ENCODE measurements at regions not wholly inside any gene's neighbourhood (a gene's known extent, or its start where the extent isn't known, plus 50 kb on each side); places are given as distances from the start of the nearest gene placed in this dataset.
A peak's percentile ranks its signal among the peaks of the same experiment; 100 is the strongest.
"Not testable (repeated sequence)": the region's sequence is repeated elsewhere in the genome, so short reads cannot be mapped to it uniquely, and the experiment has no call there.

DNA sequence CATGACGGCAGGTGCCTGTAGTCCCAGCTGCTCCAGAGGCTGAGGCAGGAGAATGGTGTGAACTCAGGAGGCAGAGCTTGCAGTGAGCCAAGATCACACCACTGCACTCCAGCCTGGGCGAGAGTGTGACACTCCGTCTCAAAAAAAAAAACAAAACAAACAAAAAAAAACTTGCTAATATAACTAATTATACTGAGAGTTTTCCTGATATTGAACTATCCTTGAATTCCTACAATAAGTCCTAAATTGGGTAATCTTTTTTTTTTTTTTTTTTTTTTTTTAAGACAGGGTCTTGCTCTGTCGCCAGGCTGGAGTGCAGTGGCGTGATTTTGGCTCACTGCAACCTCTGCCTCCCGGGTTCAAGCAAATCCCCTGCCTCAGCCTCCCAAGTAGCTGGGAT, 122.7 kb upstream of the ATF7IP start:
- not testable (repeated sequence) for H3K27me3 ChIP-seq (ENCODE audit: insufficient read depth); ATAC-seq; H3K79me2 ChIP-seq (replicated peaks; ENCODE audit: insufficient read depth); H3K4me3 ChIP-seq; H3K36me3 ChIP-seq (ENCODE audit: insufficient read depth); H3K9me2 ChIP-seq (ENCODE audit: insufficient read depth); H3K27ac ChIP-seq (ENCODE audit: low read depth); H3K4me3 Mint-ChIP-seq; H3K4me2 ChIP-seq; H2AFZ ChIP-seq; H3F3A ChIP-seq (replicated peaks; ENCODE audit: low read depth); H3K27ac Mint-ChIP-seq; H4K20me1 ChIP-seq (replicated peaks; ENCODE audit: insufficient read depth)
- Mint-ChIP-seq H3K9me3 (peaks cover 28% of the 10 kb centered on the region), H3K4me1 (peaks cover 29% of the 10 kb centered on the region), H3K27me3 (ENCODE audit: insufficient read depth, low read depth, poor library complexity) (peaks cover 10% of the 10 kb centered on the region), H3K36me3 (ENCODE audit: low read depth) (peaks cover 16% of the 10 kb centered on the region)
- H3K4me1 ChIP-seq (ENCODE audit: insufficient read depth): peaks cover 22% of the 10 kb centered on the region
- DNase-seq (ENCODE audit: low spot score): peak; percentile 33

DNA sequence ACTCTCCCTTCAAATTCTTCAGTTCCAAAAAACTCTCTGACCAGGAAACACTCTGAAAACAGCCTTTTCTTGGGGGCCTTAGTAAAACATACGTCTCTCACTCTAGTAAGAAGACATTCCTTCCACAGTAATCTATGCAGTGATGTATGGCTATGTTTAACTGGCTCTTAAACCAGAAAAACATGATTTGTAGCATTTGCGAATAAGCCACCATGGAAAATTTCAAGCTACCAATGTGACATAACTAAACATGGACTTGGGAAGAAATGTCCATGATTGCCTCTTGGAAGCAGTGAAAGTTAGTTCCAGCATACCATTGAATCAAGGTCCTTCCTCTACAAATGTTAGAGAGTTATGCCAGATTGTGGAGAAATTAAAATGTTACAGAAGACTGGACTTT, 121.5 kb upstream of the ATF7IP start:
- Mint-ChIP-seq H3K4me1 (peaks cover 29% of the 10 kb centered on the region), H3K4me3 (no peak overlapping the region), H3K9me3 (peaks cover 28% of the 10 kb centered on the region), H3K36me3 (ENCODE audit: low read depth) (peaks cover 16% of the 10 kb centered on the region), H3K27ac (no peak overlapping the region), H3K27me3 (ENCODE audit: insufficient read depth, low read depth, poor library complexity) (peaks cover 10% of the 10 kb centered on the region)
- peak overlapping the region; percentile 87; the same call in 1 of the 2 replicates for H2AFZ ChIP-seq
- no peak for TF ChIP-seq EZH2phosphoT487 (IDR thresholded peaks at IDR 0.05; ENCODE audit: unreplicated experiment)
- TF ChIP-seq, protein P1, sequence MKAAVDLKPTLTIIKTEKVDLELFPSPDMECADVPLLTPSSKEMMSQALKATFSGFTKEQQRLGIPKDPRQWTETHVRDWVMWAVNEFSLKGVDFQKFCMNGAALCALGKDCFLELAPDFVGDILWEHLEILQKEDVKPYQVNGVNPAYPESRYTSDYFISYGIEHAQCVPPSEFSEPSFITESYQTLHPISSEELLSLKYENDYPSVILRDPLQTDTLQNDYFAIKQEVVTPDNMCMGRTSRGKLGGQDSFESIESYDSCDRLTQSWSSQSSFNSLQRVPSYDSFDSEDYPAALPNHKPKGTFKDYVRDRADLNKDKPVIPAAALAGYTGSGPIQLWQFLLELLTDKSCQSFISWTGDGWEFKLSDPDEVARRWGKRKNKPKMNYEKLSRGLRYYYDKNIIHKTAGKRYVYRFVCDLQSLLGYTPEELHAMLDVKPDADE (IDR thresholded peaks at IDR 0.05): no peak
- ATAC-seq (no peak), DNase-seq (ENCODE audit: low spot score) (no peak)
- H3K9me2 ChIP-seq (ENCODE audit: insufficient read depth): no peaks in the 10 kb centered on the region
- H3K4me3 ChIP-seq: no peak overlapping the region
- peaks cover 8% of the 10 kb centered on the region; the same call in 1 of the 2 replicates for H3K36me3 ChIP-seq (ENCODE audit: insufficient read depth)
- no peaks in the 10 kb centered on the region for H3K27me3 ChIP-seq (ENCODE audit: insufficient read depth)
- H3F3A ChIP-seq (replicated peaks; ENCODE audit: low read depth): no peaks in the 10 kb centered on the region
- no peaks in the 10 kb centered on the region for H4K20me1 ChIP-seq (replicated peaks; ENCODE audit: insufficient read depth)
- no peak overlapping the region for H3K27ac ChIP-seq (ENCODE audit: low read depth)
- no peaks in the 10 kb centered on the region for H3K79me2 ChIP-seq (replicated peaks; ENCODE audit: insufficient read depth)
- H3K4me2 ChIP-seq: no peak overlapping the region
- H3K4me1 ChIP-seq (ENCODE audit: insufficient read depth): peaks cover 22% of the 10 kb centered on the region

DNA sequence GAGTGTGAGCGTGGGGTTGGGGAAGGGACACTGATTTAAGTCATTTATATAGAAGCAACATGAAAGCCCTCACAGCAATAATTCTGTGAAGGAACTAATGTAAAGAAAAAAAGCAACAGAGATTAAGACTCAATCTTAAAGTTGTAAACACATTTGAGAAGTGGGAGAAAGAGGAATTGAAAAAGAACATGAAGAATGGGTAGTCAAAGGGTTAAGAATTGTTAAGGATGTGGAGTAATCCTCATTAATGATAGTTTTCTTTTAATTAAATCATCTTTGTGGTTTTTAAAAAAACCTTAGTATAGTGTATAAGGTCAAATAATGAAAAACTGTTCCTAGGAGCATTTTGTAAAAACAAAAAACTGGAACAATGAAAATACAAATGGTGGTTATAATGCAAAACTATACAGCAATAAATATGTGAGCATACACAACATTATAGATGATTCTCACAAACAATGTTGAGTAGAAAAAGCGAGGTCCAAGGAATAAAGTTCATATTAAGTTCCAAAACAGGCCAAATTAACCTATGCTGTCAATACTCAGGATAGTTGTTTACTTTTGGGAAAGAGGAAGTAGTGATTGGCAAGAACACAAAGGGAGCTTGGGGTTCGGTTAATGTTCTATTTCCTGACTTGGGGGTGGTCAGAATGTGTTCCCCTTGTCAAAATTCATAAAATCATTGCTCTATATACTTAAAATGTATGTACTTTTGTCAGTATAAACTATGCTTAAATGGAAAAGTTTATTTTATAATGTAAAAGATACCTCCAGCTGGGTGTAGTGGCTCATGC, 120.4 kb upstream of the ATF7IP start:
- peaks cover 8% of the 10 kb centered on the region; the same call in 1 of the 2 replicates for H3K36me3 ChIP-seq (ENCODE audit: insufficient read depth)
- Mint-ChIP-seq H3K36me3 (ENCODE audit: low read depth) (peaks cover 16% of the 10 kb centered on the region), H3K4me1 (peaks cover 22% of the 10 kb centered on the region), H3K9me3 (peaks cover 28% of the 10 kb centered on the region), H3K4me3 (no peak overlapping the region), H3K27ac (no peak overlapping the region; the same call in 1 of the 2 replicates), H3K27me3 (ENCODE audit: insufficient read depth, low read depth, poor library complexity) (peaks cover 9% of the 10 kb centered on the region)
- H3K9me2 ChIP-seq (ENCODE audit: insufficient read depth): no peaks in the 10 kb centered on the region
- no peak overlapping the region for H2AFZ ChIP-seq
- H3K4me3 ChIP-seq: no peak overlapping the region
- H3F3A ChIP-seq (replicated peaks; ENCODE audit: low read depth): no peaks in the 10 kb centered on the region
- no peaks in the 10 kb centered on the region for H3K79me2 ChIP-seq (replicated peaks; ENCODE audit: insufficient read depth)
- TF ChIP-seq REST (IDR thresholded peaks at IDR 0.05; ENCODE audit: unreplicated experiment) (no peak), NANOG (IDR thresholded peaks at IDR 0.05; ENCODE audit: borderline replicate concordance) (peak; percentile 66), POLR2AphosphoS5 (IDR thresholded peaks at IDR 0.05; ENCODE audit: low read depth) (no peak), CREB1 (CRISPR knock-in tag; IDR thresholded peaks at IDR 0.05; ENCODE audit: low read depth) (no peak), ZNF331 (CRISPR knock-in tag; IDR thresholded peaks at IDR 0.05; ENCODE audit: low read depth) (no peak)
- TF ChIP-seq, protein P1 (IDR thresholded peaks at IDR 0.05): peak; percentile 53
- H3K27ac ChIP-seq (ENCODE audit: low read depth): 0 out of 2 replicates have a peak overlapping the region, but pooled peaks have one; percentile 18
- no peaks in the 10 kb centered on the region for H3K27me3 ChIP-seq (ENCODE audit: insufficient read depth)
- peaks cover 22% of the 10 kb centered on the region for H3K4me1 ChIP-seq (ENCODE audit: insufficient read depth)
- DNase-seq (ENCODE audit: low spot score) (no peak), ATAC-seq (no peak)
- peak overlapping the region; percentile 69 for H3K4me2 ChIP-seq
- no peaks in the 10 kb centered on the region for H4K20me1 ChIP-seq (replicated peaks; ENCODE audit: insufficient read depth)

Measured in GM23338 (cell line).